GM18511 (cell line): ENCODE measurements at regions not wholly inside any gene's neighbourhood (a gene's known extent, or its start where the extent isn't known, plus 50 kb on each side); places are given as distances from the start of the nearest gene placed in this dataset.
"Not testable (repeated sequence)": the region's sequence is repeated elsewhere in the genome, so short reads cannot be mapped to it uniquely, and the experiment has no call there.

Experiments used
- ATAC-seq: cut with Tn5 transposase; IDR thresholded peaks from one replicate; pipeline ENCODE4 v1.9.1; 2021; ENCODE audit warnings: mild to moderate bottlenecking, moderate library complexity; ENCODE audit not compliant: unreplicated experiment

DNA sequence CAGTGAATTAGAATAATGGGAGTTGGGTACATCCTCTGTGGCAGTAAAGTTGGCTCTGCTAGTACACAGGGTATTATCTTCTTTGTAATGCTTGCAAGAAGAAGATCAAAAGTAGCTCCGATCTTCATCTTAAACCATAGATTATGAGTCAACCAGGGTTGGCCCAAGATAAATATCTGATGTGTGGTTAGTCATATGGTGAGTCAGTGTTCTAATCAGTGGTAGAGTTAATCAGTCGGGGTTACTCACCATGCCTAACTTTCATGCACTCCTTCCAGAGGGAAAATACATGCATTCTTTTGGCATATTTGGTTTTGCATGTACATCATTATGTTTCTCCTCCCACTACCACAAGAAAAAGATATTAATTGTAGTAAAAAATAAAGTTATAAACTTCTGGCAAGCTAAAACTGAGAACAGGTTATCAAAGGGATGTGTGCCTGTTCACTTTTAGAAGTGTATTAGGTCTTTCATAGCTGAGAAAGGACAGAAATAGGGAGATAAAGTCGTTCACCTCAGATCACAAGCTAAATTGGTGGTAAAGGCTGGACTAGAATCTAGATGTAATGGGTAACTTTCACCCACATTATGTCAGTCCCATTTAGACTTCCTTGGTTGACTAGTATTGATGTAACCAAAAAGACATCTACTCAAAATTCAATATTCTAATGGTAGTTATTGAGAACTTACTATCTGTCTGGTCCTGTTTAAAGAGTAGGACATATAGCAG is 684.4 kb downstream of the IRS1 start:
- ATAC-seq: no peak

DNA sequence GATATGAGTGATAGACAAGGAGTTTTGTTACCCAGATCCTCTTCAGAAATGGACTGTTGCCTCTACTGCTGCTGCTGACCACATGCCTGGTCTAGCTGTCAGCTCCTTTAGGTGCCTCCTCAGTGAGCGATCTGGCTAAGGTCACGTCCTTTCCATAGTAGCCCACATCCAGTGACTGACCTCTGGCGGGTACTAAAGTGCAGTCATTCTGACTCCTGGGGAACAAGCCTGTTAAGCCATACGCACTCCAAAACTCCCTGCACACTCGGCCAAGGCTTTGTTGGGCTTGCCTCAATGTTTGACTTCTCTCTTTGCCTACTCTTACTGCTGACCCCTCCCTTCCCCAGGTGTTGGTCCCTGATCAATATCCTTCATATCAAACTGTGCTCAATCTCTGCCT is 685.2 kb downstream of the IRS1 start:
- no peak for ATAC-seq

DNA sequence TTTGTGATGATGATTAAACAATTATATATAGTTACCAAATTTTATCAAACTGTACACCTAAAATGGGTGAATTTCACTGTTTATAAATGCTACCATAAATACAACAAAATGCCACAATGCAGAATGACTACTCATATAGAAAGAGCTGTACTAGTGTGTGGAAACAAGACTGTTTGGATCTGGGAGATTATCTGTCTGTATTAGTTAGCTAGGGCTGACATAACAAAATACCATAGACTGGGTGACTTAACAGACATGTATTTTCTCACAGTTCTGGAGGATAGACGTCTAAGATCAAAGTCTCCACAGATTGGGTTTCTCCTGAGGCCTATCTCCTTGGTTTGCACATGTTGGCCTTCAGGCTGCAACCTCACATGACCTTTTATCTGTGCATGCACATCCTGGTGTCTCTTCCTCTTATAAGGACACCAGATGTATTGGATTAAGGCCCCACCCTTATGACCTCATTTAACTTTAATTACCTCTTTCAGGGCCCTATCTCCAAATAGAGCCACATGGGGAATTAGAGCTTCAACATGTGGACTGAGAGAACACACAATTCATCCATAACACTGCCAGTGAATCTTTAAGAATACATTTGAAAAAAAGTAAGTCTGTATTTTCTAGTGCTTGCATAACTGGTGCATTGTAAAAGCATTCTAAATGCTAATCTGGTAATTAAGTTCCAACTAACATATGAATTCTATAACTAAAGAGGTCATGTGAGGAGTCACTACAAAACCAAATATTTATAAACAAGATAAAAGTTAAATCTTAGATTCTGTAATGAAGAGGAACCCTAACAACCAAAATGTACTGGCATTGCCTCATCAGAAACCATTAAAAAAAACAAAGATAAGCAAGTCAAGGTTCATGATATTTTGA is 699.6 kb downstream of the NYAP2 start:
- no peak for ATAC-seq

DNA sequence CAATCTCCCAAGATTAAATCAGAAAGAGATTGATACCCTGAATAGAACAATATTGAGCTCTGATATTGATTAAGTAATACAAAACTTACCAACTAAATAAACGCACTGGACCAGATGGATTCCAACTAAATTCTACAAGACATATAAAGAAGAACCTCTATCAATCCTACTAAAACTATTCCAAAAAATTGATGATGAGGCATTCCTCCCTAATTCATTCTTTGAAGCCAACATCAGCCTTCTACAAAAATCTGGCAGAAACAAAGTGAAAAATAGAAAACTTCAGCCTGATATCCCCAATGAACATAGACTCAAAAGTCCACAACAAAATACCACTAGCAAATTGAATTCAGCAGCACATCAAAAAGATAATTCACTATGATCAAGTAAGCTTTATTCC is 695.5 kb downstream of the NYAP2 start:
- ATAC-seq: no peak

DNA sequence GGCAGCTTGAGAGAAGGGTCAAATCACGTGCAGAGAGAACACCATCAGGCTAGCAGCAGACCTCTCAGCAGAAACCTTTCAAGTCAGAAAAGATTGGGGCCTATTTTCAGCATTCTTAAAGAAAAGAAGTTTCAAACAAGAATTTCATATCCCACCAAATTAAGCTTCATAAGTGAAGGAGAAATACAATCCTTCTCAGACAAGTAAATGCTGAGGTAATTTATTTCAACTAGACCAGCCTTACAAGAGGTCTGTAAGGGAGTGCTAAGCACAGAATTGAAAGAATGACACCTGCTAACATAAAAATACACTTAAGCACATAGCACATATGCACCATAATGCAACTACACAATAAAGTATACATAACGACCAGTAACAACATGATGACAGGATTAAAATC is 693.9 kb downstream of the NYAP2 start:
- ATAC-seq: no peak

DNA sequence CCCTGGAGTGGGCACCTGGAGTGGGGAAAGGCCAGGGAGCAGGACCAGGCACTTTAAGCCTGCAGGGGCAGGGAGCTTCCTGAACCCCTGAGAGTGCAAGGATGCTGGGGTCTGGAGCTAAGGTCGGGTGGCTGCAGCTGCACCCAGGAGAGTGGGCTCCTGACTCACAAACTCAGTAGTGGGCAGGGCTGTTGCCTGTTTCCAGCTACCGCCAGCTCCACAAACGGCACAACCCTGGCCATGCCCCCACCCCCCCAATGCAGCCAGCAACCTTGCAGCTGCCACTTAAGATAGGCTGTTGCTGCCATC is 688.8 kb downstream of the NYAP2 start:
- ATAC-seq: no peak

DNA sequence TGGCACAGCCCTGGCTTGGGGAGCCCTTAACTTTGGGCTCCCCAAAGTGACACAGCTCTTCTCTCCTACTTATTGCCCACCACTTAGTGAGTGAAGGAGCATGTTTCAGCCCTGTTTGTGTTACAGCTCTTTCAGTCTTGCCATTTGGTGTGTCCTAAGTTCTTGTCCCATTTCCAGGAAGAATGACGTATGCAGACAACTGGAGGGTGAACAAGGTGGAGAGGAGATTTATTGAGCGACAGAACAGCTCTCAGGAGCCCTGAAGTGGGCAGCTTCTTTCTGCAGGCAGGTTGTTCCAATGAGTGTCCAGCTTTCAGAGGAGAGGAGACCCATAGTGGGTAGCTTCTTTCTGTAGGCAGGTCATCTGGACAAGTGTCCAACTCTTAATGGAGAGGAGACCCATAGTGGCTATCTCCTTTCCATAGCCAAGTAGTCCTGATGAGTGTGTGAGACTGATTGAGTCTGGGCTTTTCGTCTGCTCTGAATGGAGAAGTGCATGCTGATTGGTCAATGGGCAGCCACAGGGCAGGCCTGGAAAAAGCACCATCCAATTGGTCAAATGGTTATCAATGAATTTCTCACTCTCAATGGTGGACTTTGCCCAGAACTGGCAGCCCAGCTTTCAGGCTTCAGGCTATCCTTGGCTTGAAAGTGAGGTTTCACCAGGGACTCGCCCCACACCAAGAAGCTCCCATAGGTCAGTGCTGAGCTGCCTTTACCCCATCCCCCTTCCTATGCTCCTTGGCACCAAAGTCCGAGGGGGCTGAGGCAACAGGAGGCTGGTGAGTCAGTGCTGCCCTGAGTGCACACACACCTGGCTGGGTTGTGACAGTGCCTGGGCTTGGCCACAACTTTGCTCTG is 688.2 kb downstream of the NYAP2 start:
- no peak for ATAC-seq

DNA sequence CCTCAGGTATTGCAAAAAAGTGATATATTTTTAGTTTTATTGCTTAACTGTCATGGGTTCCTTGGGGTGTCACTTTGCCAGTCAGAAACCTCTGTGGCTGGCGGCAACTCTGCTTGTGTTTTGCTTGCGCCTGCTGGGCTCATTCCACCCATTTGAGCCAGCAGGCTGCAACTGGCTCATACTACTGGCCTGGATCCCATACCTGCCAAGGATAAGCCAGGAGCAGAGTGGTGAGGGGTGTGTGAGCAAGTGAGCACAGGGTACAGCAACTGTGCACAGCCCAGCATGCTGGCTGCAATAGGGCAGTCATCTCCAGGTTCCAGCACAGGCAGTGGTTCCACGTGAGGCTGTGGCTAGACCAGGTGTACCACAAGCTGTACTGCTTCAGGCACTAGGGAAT is 687.5 kb downstream of the NYAP2 start:
- no peak for ATAC-seq

DNA sequence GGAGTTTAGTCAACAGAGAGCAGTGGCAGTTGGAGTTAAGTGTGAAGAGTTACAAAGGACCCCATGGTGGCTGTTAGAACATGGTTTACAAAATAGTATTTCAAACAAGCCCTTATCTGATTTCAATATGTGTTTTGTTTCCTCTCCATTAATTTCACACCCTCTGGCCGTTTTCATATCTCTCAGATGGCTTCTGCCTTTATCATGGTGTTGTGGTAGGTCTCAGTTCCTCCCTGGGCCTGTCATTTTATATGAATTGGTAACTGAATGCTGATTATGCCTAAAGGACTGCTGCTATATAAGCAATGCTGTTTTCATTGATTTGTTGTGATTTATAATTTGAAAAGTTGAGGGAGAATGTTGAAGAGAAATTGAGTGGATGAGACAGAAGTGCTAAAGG is 686.7 kb downstream of the NYAP2 start:
- ATAC-seq: peak; percentile 50

DNA sequence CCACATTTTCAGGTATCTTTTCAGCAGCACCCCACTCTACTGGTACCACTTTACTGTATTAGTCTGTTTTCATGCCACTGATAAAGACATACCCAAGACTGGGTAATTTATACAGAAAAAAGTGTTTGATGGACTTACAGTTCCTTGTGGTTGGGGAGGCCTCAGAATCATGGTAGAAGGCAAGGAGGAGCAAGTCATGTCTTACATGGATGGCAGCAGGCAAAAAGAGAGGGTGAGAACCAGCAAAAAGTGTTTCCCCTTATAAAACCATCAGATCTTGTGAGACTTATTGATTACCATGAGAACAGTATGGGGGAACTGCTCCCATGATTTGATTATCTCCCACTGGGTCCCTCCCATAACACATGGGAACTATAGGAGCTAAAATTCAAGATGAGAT is 685.9 kb downstream of the NYAP2 start:
- not testable (repeated sequence) for ATAC-seq

DNA sequence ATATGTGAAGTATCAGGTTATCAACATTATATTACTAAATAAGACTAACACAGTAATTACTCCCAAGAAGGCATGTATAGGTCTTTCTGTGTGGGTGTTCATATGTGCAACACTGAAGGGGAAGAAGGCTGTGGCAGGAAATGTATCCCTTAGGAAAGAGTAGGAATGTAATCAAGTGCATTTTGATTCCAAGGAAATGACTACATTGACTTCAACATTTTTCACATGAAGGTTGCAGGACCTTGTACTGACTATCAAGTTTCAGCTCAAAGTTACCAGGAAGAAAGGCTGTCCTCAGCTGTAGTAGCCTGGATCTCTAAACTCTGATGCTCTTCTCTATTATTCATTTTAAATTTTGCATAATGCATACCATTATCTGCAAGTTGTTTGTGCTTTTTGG is 680.8 kb downstream of the NYAP2 start:
- ATAC-seq: no peak

DNA sequence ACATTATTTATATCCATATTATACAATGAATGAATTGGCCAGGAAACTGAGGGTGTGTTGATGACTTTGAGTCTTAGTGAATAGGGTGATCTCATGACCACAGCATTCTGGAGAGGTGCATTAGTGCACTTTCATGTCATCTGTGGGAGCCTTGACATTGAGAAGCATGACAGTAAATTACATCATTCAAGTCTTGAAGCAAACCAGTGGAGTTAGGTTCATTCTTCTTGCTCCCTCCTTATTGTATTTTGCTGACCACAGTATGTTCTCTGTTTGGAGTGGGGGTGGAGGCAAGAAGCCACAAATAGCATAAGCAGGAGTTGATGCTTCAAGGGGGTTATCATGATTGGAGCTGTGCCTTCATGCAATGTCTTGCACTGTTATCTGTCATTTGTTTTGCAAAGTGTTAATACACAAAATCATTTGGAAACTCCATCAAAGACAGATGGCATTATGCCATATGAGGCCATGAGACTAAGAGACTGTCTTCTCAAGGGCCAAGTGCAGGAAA is 680.2 kb downstream of the NYAP2 start:
- ATAC-seq: no peak

DNA sequence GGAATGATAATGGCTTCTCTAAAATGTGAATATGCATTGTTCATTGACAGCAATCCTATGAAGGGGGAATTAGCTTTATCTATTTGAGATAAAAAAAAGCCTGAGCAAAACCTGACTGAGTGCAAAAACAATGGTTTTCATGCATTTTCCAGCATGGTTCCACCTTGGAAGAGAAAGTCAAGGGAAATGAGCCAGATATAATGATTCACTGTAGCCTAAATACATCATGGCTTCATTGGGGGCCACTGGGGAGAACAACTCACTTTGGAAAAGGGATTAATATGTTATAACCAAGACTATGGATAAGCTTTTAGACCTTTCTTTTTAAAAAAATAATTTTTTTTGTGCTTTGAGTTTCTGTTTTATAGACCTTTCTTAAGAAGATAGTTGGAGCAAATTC is 679.7 kb downstream of the NYAP2 start:
- no peak for ATAC-seq

DNA sequence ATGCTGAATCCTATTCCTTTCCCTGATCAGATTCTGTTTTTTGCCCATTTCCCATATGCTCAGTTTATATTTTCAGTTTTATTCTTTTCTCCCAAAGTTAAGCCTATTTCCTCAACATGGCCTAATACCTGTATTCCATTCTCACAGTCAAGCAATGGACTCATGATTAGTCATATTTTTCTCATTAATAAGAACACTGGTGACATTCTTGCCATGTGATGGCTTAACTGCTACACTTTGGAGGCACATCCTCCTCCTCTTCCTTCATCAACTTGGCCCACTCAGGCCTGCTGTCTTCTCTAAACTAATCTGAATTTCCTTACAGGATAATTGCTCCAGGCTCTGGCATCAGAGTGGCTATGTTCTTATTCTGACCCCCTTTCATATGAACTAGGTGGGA is 679.2 kb downstream of the NYAP2 start:
- ATAC-seq: no peak

DNA sequence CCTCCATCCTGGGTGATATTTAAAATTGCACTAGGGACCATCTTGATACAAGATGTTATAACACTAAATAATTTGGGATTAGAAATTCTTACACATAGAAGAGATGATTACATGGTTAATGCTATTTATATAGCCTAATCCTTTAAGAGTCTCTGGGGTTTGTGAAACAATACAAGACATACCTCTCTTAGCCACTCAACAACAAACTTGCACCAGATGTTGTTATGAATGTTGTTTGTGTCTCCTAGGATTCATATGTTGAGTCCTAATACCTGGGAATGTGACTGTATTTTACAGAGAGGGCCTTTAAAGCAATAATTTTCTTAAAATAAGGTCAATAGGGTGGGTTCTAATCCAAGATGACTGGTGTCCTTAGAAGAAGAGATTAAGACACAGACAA is 678.3 kb downstream of the NYAP2 start:
- ATAC-seq: no peak

DNA sequence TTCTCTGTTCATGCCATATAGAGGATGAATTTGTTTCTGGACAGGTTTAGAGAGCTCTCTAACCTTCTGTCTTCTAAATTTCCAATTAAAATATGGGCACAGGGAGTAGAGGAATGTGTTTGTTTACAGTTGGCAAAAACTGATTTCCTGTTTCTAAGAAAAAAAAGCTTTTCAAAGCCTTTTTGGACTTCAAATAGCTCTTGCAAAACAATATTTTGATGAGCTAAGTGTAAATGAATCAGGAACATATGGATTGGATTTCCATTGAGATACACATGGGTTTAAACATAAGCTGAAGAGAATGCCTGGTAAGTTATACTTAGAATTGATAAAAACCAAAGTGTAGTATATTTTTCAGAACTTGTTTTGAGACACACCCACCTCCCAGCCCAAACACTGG is 677.5 kb downstream of the NYAP2 start:
- ATAC-seq: no peak

DNA sequence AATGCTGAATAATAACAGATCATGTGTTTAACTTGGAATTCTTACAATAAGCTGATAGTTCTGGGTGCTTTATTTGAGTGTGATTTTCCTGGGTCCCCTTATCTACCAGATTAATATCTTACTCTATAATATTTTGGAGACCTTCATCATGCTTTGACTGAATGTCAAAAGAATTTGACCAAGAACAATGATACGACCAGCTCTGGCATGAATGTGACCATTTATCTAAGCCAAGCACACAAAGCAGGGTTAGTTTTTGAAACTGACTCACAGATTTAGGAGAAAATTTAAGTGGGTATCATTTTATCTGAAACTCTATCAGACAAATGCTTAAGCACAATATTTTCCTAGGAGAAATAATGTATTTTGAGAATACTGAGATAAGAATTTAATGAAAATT is 677.0 kb downstream of the NYAP2 start:
- ATAC-seq: no peak

DNA sequence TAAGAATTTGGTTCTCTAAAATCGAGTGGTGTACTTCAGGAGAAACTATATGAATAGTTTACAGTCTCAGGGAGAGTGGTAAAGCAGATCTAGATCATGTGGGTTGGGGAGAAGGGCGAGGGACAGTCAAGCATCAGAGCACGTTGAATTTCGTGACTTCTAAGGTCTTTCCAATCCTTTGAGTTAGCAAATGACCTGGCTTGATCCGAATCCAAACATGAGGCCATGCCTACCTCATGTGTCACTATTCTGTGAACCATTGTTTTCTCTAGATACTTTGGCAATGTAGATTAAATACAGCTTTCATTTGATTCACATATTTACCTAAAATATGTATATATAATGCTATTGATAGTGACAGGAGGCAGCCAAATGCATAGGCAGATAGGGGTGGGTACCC is 674.9 kb downstream of the NYAP2 start:
- no peak for ATAC-seq

DNA sequence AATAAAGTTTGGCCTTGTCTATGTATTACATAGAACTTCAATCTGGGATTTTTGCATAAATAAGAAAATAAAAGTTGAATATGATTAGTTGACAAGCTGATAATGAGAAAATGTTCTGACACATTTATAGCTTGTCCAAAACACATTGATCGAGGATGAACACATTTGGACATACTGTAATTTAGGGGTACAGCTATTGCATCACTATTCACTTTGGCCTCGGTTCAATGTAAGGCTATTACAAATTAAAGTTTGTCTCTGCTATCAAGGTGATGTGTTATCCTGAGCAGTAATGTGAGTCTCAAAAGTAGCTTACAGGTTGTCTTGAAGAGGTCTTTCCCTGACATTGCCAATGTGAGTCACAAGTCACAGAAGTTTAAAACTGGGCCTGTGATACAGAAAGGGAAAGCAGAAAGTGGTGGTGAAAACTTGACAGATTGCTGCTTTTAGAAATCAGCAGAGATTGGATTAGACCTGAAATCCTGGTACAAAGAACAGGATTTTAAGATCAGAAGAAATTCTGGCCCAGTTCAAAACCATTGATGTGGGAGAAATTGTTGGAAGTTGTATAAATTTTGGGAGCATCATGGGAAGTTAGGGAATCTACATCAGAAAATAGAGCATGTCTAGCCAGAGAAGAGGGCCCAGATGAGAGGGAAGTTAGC is 674.1 kb downstream of the NYAP2 start:
- ATAC-seq: no peak

DNA sequence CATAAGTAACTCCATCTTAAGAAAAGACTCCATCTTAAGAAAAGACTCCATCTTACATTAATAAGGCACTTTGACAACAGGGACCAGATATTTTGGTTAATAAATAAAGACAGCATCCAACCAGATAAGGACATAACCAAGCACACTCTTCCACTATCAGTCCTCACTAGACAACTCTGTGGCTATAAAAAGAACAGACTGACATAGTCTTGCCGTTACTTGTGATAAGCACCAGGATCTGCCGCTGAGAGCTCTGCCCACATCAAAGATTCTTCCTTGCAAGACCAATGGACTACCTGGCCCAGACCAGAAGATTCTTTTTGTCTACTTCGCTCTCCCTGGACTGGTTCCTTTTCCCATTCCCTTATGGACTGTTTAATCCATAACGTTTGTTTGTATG is 667.4 kb downstream of the NYAP2 start:
- ATAC-seq: no peak

DNA sequence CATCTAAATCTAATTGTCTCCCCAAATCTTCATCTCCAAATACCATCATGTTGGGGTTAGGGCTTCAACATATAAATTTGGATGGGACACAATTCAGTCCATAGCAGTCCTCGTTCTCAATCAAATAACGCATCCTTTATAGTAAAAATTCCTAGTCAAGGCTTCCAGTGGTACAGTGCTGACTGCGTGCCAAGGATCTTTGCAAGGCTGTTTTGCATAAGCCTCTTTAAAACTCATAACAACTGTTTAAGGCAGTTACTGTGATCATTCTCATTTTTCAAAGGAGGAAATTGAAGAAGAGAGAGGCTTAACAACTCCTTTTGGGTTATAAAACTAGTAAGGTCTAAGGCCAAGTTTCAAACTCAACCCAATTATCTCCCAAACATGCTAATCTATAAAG is 666.9 kb downstream of the NYAP2 start:
- ATAC-seq: no peak
